Rectal smooth muscle tissue (tissue), 1 donor: ENCODE measurements at regions not wholly inside any gene's neighbourhood (a gene's known extent, or its start where the extent isn't known, plus 50 kb on each side); places are given as distances from the start of the nearest gene placed in this dataset.
"Not testable (repeated sequence)": the region's sequence is repeated elsewhere in the genome, so short reads cannot be mapped to it uniquely, and the experiment has no call there.

Source experiments
- H3K27ac ChIP-seq: one replicate; pipeline ENCODE4 v1.7.0; 2013; ENCODE audit warnings: low read depth, low read length, inconsistent platforms
- H3K27me3 ChIP-seq: one replicate; pipeline ENCODE4 v1.7.0; 2013; ENCODE audit warnings: low read length; ENCODE audit not compliant: control insufficient read depth, insufficient read depth
- H3K36me3 ChIP-seq: one replicate; pipeline ENCODE4 v1.7.0; 2013; ENCODE audit warnings: low read length; ENCODE audit not compliant: control insufficient read depth, insufficient read depth
- H3K4me1 ChIP-seq: one replicate; pipeline ENCODE4 v1.7.0; 2013; ENCODE audit warnings: low read length; ENCODE audit not compliant: control insufficient read depth, insufficient read depth
- H3K4me3 ChIP-seq: one replicate; pipeline ENCODE4 v1.7.0; 2013; ENCODE audit warnings: low read length
- H3K9ac ChIP-seq: one replicate; pipeline ENCODE4 v1.7.0; 2013; ENCODE audit warnings: low read length

GRCh38 chr5:174945853-174946252, 221.5 kb downstream of the MSX2 start:
- Histone ChIP-seq H3K27ac (no peak overlapping the region), H3K4me1 (no peaks in the 10 kb centered on the region), H3K27me3 (no peaks in the 10 kb centered on the region), H3K36me3 (no peaks in the 10 kb centered on the region), H3K9ac (no peak overlapping the region), H3K4me3 (no peak overlapping the region)

DNA sequence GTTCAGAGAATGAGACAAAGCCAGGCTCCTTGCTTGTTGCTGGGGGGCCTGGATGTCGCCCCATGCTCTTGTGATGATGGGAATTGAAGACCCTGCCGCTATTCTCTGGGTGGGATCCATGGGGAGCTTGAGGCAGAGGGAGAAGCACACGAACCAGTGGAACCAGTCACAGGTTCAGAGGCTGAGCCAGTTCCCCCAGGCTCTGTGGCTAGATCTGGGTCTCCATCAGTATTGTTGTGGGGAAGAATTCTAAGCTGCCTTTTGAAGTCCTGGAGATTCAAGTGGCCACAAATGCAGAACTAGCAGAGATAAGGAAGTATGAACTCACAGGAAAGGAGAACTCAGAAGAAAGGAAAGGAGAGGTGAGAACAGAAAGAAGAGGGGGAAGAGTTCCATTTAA, 219.4 kb downstream of the MSX2 start:
- Histone ChIP-seq H3K4me1 (no peaks in the 10 kb centered on the region), H3K9ac (no peak overlapping the region), H3K36me3 (no peaks in the 10 kb centered on the region), H3K27ac (no peak overlapping the region), H3K27me3 (no peaks in the 10 kb centered on the region), H3K4me3 (no peak overlapping the region)

- not testable (repeated sequence) for H3K4me3 ChIP-seq
Observed at GRCh38 chr5:174943002-174943401, 218.6 kb downstream of the MSX2 start.

GRCh38 chr5:174937201-174938123, 213.1 kb downstream of the MSX2 start:
- H3K4me1 ChIP-seq = no peaks in the 10 kb centered on the region
- H3K36me3 ChIP-seq = no peaks in the 10 kb centered on the region
- no peaks in the 10 kb centered on the region for H3K27me3 ChIP-seq
- H3K27ac ChIP-seq = no peak overlapping the region
- H3K9ac ChIP-seq = no peak overlapping the region
- no peak overlapping the region for H3K4me3 ChIP-seq

More at GRCh38 chr5:174943002-174943401, 218.6 kb downstream of the MSX2 start:
- not testable (repeated sequence) for H3K4me1 ChIP-seq, H3K36me3 ChIP-seq, H3K27ac ChIP-seq, H3K9ac ChIP-seq, H3K27me3 ChIP-seq

DNA sequence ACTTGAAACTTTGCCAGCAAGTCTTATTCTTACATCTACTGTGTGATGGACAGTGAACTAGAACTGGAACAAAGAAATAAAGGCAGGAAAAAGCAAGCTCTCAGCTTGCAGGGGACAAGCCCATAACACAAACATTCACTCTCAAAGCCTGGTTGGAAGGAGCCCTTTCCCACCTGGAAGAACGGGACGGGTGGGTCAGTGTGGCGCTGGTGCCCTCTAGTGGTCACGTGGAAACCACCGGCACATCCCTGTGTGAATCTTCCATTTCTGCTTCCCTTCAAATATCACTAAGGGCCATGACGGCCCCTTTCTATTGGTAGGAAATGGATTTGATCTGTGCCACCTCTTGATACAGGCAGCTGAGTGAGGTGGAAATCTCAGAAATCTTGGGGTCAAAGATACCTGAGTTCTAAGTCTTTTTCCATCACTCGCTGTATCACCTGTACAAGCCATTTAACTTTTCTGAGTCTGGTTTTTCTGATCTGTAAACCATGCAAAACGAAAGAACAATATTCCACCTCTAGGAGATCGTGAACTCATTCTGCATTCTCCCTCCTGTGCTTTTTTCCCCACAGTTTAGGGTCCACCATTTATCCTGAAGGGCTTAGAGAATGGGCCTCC, 211.6 kb downstream of the MSX2 start:
- Histone ChIP-seq H3K4me3 (no peak overlapping the region), H3K4me1 (no peaks in the 10 kb centered on the region), H3K36me3 (no peaks in the 10 kb centered on the region), H3K9ac (no peak overlapping the region), H3K27me3 (no peaks in the 10 kb centered on the region), H3K27ac (no peak overlapping the region)

DNA sequence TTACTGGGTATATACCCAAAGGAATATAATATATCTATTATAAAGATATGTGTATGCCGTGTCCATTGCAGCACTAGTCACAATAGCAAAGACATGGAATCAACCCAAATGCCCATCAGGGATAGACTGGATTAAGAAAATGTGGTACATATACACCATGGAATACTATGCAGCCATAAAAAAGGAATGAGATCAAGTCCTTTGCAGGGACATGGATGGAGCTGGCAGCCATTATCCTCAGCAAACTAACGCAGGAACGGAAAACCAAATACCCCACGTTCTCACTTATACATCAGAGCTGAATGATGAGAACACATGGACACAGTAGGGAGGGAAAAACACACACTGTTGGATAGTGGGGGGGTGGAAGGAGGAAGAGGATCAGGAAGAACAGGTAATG, 206.7 kb downstream of the MSX2 start:
- not testable (repeated sequence) for H3K9ac ChIP-seq, H3K27me3 ChIP-seq, H3K4me3 ChIP-seq, H3K4me1 ChIP-seq, H3K36me3 ChIP-seq, H3K27ac ChIP-seq

GRCh38 chr5:174925586-174925985, 201.2 kb downstream of the MSX2 start:
- H3K27ac ChIP-seq = no peak overlapping the region
- H3K4me1 ChIP-seq = no peaks in the 10 kb centered on the region
- no peaks in the 10 kb centered on the region for H3K27me3 ChIP-seq
- H3K36me3 ChIP-seq = no peaks in the 10 kb centered on the region
- no peak overlapping the region for H3K9ac ChIP-seq
- H3K4me3 ChIP-seq = no peak overlapping the region

DNA sequence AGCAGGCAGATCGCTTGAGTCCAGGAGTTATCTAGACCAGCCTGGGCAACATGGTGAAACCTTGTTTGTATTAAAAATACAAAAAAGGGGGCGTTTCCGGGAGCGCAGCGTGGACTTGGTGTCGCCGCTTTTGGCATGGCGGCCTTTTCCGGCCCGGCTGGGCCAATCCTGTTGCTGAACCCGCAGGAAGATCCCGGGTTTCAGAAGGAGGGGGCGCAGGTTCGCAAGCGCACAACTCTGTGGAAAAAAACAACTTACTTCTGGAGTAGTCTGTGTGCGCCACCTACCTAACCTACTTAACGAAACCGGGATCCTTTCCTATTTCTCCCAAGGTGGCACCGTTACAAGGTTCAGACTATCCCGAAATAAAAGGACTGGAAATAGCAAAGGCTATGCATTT, 198.6 kb downstream of the MSX2 start:
- Histone ChIP-seq H3K9ac (no peak overlapping the region), H3K36me3 (no peaks in the 10 kb centered on the region), H3K27me3 (no peaks in the 10 kb centered on the region), H3K27ac (no peak overlapping the region), H3K4me1 (no peaks in the 10 kb centered on the region), H3K4me3 (no peak overlapping the region)

GRCh38 chr5:174920906-174921550, 196.6 kb downstream of the MSX2 start:
- no peaks in the 10 kb centered on the region for H3K27me3 ChIP-seq
- no peaks in the 10 kb centered on the region for H3K4me1 ChIP-seq
- H3K27ac ChIP-seq = no peak overlapping the region
- no peaks in the 10 kb centered on the region for H3K36me3 ChIP-seq
- no peak overlapping the region for H3K9ac ChIP-seq
- H3K4me3 ChIP-seq = no peak overlapping the region

- no peak overlapping the region for H3K9ac ChIP-seq
- no peaks in the 10 kb centered on the region for H3K36me3 ChIP-seq
- H3K4me1 ChIP-seq = no peaks in the 10 kb centered on the region
- no peaks in the 10 kb centered on the region for H3K27me3 ChIP-seq
- H3K4me3 ChIP-seq = no peak overlapping the region
- no peak overlapping the region for H3K27ac ChIP-seq
Observed at GRCh38 chr5:174919351-174919750, 195.0 kb downstream of the MSX2 start.

DNA sequence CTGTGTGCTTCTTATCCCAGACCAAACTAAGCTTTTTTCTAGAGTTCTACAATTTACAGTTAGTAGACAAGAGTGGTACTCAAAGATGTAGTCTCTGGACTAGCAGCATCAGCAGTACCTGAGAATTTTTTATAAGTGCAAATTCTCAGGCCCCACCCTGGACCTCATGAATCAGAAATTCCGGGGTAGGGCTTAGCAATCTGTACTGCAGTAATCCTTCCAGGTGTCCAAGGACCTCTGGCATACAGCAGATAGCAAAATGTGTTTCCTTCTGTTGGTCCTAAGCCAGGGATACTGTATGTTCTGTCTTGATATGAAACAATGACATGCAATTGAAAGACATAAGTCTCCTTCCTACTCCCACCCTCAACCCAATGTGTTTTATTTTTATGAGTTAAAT, 194.3 kb downstream of the MSX2 start:
- no peak overlapping the region for H3K4me3 ChIP-seq
- H3K4me1 ChIP-seq = no peaks in the 10 kb centered on the region
- no peak overlapping the region for H3K9ac ChIP-seq
- no peaks in the 10 kb centered on the region for H3K36me3 ChIP-seq
- no peak overlapping the region for H3K27ac ChIP-seq
- no peaks in the 10 kb centered on the region for H3K27me3 ChIP-seq

DNA sequence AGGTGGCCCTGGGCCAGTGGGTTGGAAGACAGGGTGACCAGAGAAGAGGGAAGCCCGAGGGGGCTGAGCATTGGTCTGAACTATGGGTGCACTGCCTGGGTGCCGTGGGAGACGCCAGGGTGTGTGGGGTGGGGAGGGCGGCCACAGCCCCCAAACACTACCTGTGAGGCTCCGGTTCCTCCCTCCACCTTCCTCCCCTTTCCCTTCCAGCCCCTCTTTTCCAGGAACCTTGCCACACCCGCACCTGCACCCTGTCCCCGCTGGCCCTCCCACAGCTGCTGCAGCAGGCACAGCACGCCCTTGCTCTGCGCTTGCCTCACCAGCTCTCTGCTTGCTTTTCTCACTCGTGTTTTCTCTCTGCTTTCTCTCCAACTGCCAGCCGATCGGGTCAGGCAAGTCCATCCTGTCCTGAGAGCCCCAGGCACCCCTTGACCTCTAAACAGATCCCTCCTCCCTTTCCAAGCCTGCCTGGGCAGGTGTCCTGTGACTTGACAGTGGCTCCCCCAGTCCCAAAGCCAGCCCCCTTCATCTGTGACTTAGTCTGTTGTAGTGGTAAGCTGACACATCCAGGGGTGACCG, 193.7 kb downstream of the MSX2 start:
- H3K27me3 ChIP-seq = no peaks in the 10 kb centered on the region
- H3K36me3 ChIP-seq = no peaks in the 10 kb centered on the region
- no peak overlapping the region for H3K27ac ChIP-seq
- no peak overlapping the region for H3K9ac ChIP-seq
- no peaks in the 10 kb centered on the region for H3K4me1 ChIP-seq
- no peak overlapping the region for H3K4me3 ChIP-seq
